Endodermal cell (in vitro differentiated cells): ENCODE measurements at regions not wholly inside any gene's neighbourhood (a gene's known extent, or its start where the extent isn't known, plus 50 kb on each side); places are given as distances from the start of the nearest gene placed in this dataset.

Experiments used
- DNase-seq: peaks from one replicate; pipeline ENCODE4 v3.0.0-alpha.2; 2017
- H3K27ac ChIP-seq: 2 replicates; pipeline ENCODE4 v1.5.1; 2013; ENCODE audit warnings: mild to moderate bottlenecking, low read depth, low read length, moderate library complexity
- H3K27me3 ChIP-seq: 2 replicates; pipeline ENCODE4 v1.6.1; 2013; ENCODE audit warnings: mild to moderate bottlenecking, low read length, moderate library complexity; ENCODE audit not compliant: insufficient read depth, control insufficient read depth, poor library complexity, severe bottlenecking
- H3K36me3 ChIP-seq: 2 replicates; pipeline ENCODE4 v1.7.0; 2013; ENCODE audit warnings: mild to moderate bottlenecking, low read length, moderate library complexity; ENCODE audit not compliant: control insufficient read depth, insufficient read depth
- H3K4me1 ChIP-seq: one replicate; pipeline ENCODE4 v1.7.0; 2013; ENCODE audit warnings: low read length; ENCODE audit not compliant: control insufficient read depth, insufficient read depth
- H3K4me3 ChIP-seq: 2 replicates; pipeline ENCODE4 v1.5.1; 2013; ENCODE audit warnings: mild to moderate bottlenecking, low read length, moderate library complexity
- H3K9ac ChIP-seq: 2 replicates; pipeline ENCODE4 v1.6.1; 2013; ENCODE audit warnings: mild to moderate bottlenecking, low read length, moderate library complexity; ENCODE audit not compliant: poor library complexity, severe bottlenecking; ENCODE audit errors: extremely low read depth
- H3K9me3 ChIP-seq: 2 replicates; pipeline ENCODE4 v1.6.1; 2013; ENCODE audit warnings: mild to moderate bottlenecking, low read length, moderate library complexity; ENCODE audit not compliant: control insufficient read depth
- H3K27ac Mint-ChIP-seq: 2 replicates; pipeline ENCODE4 v1.8.0; 2020; ENCODE audit warnings: mixed read lengths
- H3K27me3 Mint-ChIP-seq: 2 replicates; pipeline ENCODE4 v1.8.0; 2021; ENCODE audit warnings: mild to moderate bottlenecking, mixed read lengths; ENCODE audit not compliant: insufficient read depth
- H3K36me3 Mint-ChIP-seq: 2 replicates; pipeline ENCODE4 v1.8.0; 2020; ENCODE audit warnings: low read depth, mixed read lengths
- H3K4me1 Mint-ChIP-seq: 2 replicates; pipeline ENCODE4 v1.8.0; 2020; ENCODE audit warnings: mixed read lengths
- H3K4me3 Mint-ChIP-seq: 2 replicates; pipeline ENCODE4 v1.8.0; 2020; ENCODE audit warnings: mild to moderate bottlenecking, moderate library complexity, mixed read lengths
- H3K9me3 Mint-ChIP-seq: 2 replicates; pipeline ENCODE4 v1.8.0; 2020; ENCODE audit warnings: mild to moderate bottlenecking, mixed read lengths
- WGBS, 2 experiments: methylation state at CpG; one replicate each; pipeline versions ENCODE4 v1.1.5 to v1.1.7; 2013; ENCODE audit warnings: missing lambda C conversion rate in 2 of 2, mixed read lengths in 1 of 2; ENCODE audit not compliant: insufficient coverage in 1 of 2, insufficient read length in 1 of 2; 5-methylcytosine and 5-hydroxymethylcytosine counted together
- TF ChIP-seq, protein P1 (sequence below): fragments of 200-600 bp; sonication (generic); conservative IDR thresholded peaks from 2 replicates; pipeline ENCODE4 v1.5.0; 2021; ENCODE audit warnings: antibody characterized with exemption, mild to moderate bottlenecking

DNA sequence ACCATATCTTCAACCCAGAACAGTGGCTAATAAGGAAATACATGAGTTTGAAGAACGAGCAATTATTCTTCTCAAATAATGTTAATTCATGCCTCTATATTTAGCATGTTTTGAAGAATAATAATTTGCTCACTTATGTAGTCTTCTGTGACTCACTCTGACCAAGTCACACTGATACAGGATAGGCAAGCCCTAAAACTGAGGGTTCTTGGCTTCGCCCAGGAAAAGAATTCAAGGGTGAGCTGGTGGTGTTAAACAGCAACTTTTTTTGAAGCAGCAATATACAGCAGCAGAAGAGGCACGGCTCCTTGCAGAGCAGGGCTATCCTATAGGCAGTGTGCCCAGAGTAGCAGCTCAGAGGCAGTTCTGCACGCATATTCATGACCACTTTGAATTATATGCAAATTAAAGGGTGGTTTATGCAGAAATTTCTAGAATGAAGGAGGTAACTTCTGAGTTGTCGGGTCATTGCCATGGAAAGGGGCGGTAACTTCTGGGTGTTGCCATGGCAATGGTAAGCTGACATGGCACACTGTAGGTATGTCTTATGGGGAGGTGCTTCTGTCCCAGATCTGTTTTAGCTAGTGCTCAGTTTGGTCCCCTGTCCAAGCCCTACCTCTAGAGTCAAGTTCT is 200.6 kb downstream of the RND3 start:
- Histone ChIP-seq H3K27ac (no peak overlapping the region), H3K27me3 (no peaks in the 10 kb centered on the region), H3K9ac (no peak overlapping the region), H3K36me3 (no peaks in the 10 kb centered on the region), H3K4me3 (no peak overlapping the region), H3K9me3 (no peaks in the 10 kb centered on the region), H3K4me1 (no peaks in the 10 kb centered on the region)
- H3K27me3 Mint-ChIP-seq = no peaks in the 10 kb centered on the region
- TF ChIP-seq, protein P1, sequence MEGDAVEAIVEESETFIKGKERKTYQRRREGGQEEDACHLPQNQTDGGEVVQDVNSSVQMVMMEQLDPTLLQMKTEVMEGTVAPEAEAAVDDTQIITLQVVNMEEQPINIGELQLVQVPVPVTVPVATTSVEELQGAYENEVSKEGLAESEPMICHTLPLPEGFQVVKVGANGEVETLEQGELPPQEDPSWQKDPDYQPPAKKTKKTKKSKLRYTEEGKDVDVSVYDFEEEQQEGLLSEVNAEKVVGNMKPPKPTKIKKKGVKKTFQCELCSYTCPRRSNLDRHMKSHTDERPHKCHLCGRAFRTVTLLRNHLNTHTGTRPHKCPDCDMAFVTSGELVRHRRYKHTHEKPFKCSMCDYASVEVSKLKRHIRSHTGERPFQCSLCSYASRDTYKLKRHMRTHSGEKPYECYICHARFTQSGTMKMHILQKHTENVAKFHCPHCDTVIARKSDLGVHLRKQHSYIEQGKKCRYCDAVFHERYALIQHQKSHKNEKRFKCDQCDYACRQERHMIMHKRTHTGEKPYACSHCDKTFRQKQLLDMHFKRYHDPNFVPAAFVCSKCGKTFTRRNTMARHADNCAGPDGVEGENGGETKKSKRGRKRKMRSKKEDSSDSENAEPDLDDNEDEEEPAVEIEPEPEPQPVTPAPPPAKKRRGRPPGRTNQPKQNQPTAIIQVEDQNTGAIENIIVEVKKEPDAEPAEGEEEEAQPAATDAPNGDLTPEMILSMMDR = no peak
- H3K36me3 Mint-ChIP-seq = no peaks in the 10 kb centered on the region
- H3K27ac Mint-ChIP-seq = no peak overlapping the region
- DNase-seq = peak; percentile 55
- 91% methylated on average over 5 of the region's 6 CpGs for WGBS, 2 experiments
- no peaks in the 10 kb centered on the region for H3K9me3 Mint-ChIP-seq
- H3K4me3 Mint-ChIP-seq = no peak overlapping the region
- H3K4me1 Mint-ChIP-seq = no peaks in the 10 kb centered on the region

- no peaks in the 10 kb centered on the region for H3K4me1 Mint-ChIP-seq
- H3K27ac Mint-ChIP-seq = no peak overlapping the region
- H3K27ac ChIP-seq = no peak overlapping the region
- TF ChIP-seq, protein P1 = no peak
- H3K27me3 ChIP-seq = no peaks in the 10 kb centered on the region
- H3K4me1 ChIP-seq = no peaks in the 10 kb centered on the region
- no peaks in the 10 kb centered on the region for H3K27me3 Mint-ChIP-seq
- no peaks in the 10 kb centered on the region for H3K9me3 ChIP-seq
- DNase-seq = no peak
- no peaks in the 10 kb centered on the region for H3K36me3 Mint-ChIP-seq
- H3K9ac ChIP-seq = no peak overlapping the region
- 93 to 100% methylated on average over 1 to 2 of the region's 2 CpGs for WGBS, 2 experiments
- no peak overlapping the region for H3K4me3 Mint-ChIP-seq
- no peaks in the 10 kb centered on the region for H3K36me3 ChIP-seq
- peaks cover 5% of the 10 kb centered on the region for H3K9me3 Mint-ChIP-seq
- H3K4me3 ChIP-seq = no peak overlapping the region
These were observed 203.4 kb downstream of the RND3 start for GRCh38 chr2:150284116-150284515.

DNA sequence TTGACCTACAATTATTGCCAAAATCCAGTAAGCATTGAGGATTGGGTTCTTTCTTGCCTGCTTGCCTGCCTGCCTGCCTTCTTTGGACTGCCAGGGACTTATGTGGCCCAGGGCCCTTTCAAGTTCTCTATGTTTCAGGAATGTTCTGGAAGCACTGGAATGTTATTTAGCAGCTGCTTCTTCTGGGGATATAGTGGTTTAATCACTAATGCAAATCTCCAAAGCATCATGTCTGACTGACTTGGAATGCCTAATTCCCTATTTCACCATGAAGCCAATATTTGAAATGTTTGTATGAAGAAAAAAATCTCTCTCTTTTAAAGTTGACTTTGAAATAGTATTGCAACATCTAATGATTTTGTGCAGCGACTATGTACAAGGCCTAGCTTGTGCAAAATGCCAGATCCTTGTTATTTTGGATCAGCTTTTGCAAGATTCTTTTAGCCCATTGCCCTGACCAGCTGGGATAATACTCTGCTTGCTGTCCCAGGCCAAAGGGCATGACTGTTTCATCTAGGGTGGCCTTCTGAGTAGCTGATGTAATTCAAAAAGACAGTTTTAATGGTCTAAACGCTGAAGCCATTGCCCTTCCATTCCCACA is 204.6 kb downstream of the RND3 start:
- Mint-ChIP-seq H3K27ac (no peak overlapping the region), H3K36me3 (no peaks in the 10 kb centered on the region), H3K27me3 (no peaks in the 10 kb centered on the region), H3K4me3 (no peak overlapping the region), H3K9me3 (peaks cover 16% of the 10 kb centered on the region), H3K4me1 (no peaks in the 10 kb centered on the region)
- Histone ChIP-seq H3K4me1 (no peaks in the 10 kb centered on the region), H3K27me3 (no peaks in the 10 kb centered on the region), H3K36me3 (no peaks in the 10 kb centered on the region), H3K9ac (no peak overlapping the region), H3K4me3 (no peak overlapping the region), H3K9me3 (peaks cover 3% of the 10 kb centered on the region), H3K27ac (no peak overlapping the region)
- no peak for DNase-seq
- TF ChIP-seq, protein P1 = no peak
- 82 to 100% methylated on average over 1 of the region's 2 CpGs for WGBS, 2 experiments
